NCI-H774 (cell line): ENCODE measurements at regions not wholly inside any gene's neighbourhood (a gene's known extent, or its start where the extent isn't known, plus 50 kb on each side); places are given as distances from the start of the nearest gene placed in this dataset.
"Not testable (repeated sequence)": the region's sequence is repeated elsewhere in the genome, so short reads cannot be mapped to it uniquely, and the experiment has no call there.

Experiments
- DNase-seq: peaks from one replicate; lab custom pipeline; 2025; lab: John Stamatoyannopoulos, UW

GRCh38 chr9:82116556-82116955 lies 128.0 kb downstream of the SPATA31D1 start:
- no peak for DNase-seq

- no peak for DNase-seq
Observed at GRCh38 chr9:82117026-82117811, 128.6 kb downstream of the SPATA31D1 start.

GRCh38 chr9:82122731-82123130 lies 134.2 kb downstream of the SPATA31D1 start:
- DNase-seq: no peak

- DNase-seq: no peak
Observed at GRCh38 chr9:82124090-82124489, 135.5 kb downstream of the SPATA31D1 start.

- no peak for DNase-seq
Observed at GRCh38 chr9:82126256-82126655, 137.7 kb downstream of the SPATA31D1 start.

- no peak for DNase-seq
Observed at GRCh38 chr9:82127465-82127864, 138.9 kb downstream of the SPATA31D1 start.

- DNase-seq: no peak
Observed at GRCh38 chr9:82128011-82128696, 139.6 kb downstream of the SPATA31D1 start.

- no peak for DNase-seq
Observed at GRCh38 chr9:82129708-82130107, 141.1 kb downstream of the SPATA31D1 start.

GRCh38 chr9:82130331-82131042 lies 141.9 kb downstream of the SPATA31D1 start:
- DNase-seq: no peak

GRCh38 chr9:82131072-82131471 lies 142.5 kb downstream of the SPATA31D1 start:
- DNase-seq: no peak

GRCh38 chr9:82132024-82132423 lies 143.5 kb downstream of the SPATA31D1 start:
- DNase-seq: no peak

GRCh38 chr9:82134010-82134409 lies 145.4 kb downstream of the SPATA31D1 start:
- DNase-seq: no peak

- DNase-seq: no peak
Observed at GRCh38 chr9:82135106-82135505, 146.5 kb downstream of the SPATA31D1 start.

- DNase-seq: not testable (repeated sequence)
Observed at GRCh38 chr9:82138081-82138480, 149.5 kb downstream of the SPATA31D1 start.

GRCh38 chr9:82140471-82140870 lies 151.9 kb downstream of the SPATA31D1 start:
- no peak for DNase-seq

GRCh38 chr9:82144803-82145202 lies 156.2 kb downstream of the SPATA31D1 start:
- no peak for DNase-seq

GRCh38 chr9:82146677-82147076 lies 158.1 kb downstream of the SPATA31D1 start:
- DNase-seq: no peak

GRCh38 chr9:82147798-82148425 lies 159.3 kb downstream of the SPATA31D1 start:
- DNase-seq: no peak

GRCh38 chr9:82148426-82148810 lies 159.8 kb downstream of the SPATA31D1 start:
- DNase-seq: no peak

GRCh38 chr9:82148901-82149461 lies 160.4 kb downstream of the SPATA31D1 start:
- no peak for DNase-seq

GRCh38 chr9:82149501-82149946 lies 161.0 kb downstream of the SPATA31D1 start:
- no peak for DNase-seq

- no peak for DNase-seq
Observed at GRCh38 chr9:82152181-82152580, 163.6 kb downstream of the SPATA31D1 start.
